ENCODE measurements at regions not wholly inside any gene's neighbourhood (a gene's known extent, or its start where the extent isn't known, plus 50 kb on each side); places are given as distances from the start of the nearest gene placed in this dataset.

DNA sequence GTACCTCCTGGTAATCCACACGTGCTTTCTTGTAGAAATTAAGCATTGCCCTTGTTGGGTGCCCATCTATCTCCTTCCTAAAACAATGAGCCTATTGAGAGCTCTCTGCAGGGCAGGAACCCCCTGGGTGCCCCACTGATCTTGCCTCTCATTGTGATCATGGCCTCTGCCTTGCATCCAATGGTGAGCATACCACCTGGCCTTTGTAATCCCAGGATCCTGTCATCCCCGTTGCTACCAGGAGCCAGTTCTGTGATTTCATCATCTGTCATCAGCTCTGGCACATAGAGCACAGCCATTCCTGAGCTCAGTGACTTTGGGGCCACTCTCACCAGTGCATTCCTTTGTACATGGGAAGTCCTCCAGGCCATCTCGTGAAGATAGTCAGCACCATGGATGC, 381.0 kb upstream of the ID2 start (continued):
- no peak for TF ChIP-seq ZNF585B (tag by site-specific recombination; IDR thresholded peaks at IDR 0.05)
- TF ChIP-seq, protein P1, sequence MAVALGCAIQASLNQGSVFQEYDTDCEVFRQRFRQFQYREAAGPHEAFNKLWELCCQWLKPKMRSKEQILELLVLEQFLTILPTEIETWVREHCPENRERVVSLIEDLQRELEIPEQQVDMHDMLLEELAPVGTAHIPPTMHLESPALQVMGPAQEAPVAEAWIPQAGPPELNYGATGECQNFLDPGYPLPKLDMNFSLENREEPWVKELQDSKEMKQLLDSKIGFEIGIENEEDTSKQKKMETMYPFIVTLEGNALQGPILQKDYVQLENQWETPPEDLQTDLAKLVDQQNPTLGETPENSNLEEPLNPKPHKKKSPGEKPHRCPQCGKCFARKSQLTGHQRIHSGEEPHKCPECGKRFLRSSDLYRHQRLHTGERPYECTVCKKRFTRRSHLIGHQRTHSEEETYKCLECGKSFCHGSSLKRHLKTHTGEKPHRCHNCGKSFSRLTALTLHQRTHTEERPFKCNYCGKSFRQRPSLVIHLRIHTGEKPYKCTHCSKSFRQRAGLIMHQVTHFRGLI (tag by site-specific recombination; IDR thresholded peaks at IDR 0.05): no peak
- no peak for TF ChIP-seq ZEB2 (tag by site-specific recombination; IDR thresholded peaks at IDR 0.05)
- no peak for TF ChIP-seq ZFP69B (tag by site-specific recombination; IDR thresholded peaks at IDR 0.05)
- no peak for TF ChIP-seq ZNF19 (tag by site-specific recombination; IDR thresholded peaks at IDR 0.05; ENCODE audit: low read depth)
- TF ChIP-seq, protein P2, sequence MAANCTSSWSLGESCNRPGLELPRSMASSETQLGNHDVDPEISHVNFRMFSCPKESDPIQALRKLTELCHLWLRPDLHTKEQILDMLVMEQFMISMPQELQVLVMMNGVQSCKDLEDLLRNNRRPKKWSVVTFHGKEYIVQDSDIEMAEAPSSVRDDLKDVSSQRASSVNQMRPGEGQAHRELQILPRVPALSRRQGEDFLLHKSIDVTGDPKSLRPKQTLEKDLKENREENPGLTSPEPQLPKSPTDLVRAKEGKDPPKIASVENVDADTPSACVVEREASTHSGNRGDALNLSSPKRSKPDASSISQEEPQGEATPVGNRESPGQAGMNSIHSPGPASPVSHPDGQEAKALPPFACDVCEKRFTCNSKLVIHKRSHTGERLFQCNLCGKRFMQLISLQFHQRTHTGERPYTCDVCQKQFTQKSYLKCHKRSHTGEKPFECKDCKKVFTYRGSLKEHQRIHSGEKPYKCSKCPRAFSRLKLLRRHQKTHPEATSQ (tag by site-specific recombination; IDR thresholded peaks at IDR 0.05): no peak
- TF ChIP-seq, protein P3, sequence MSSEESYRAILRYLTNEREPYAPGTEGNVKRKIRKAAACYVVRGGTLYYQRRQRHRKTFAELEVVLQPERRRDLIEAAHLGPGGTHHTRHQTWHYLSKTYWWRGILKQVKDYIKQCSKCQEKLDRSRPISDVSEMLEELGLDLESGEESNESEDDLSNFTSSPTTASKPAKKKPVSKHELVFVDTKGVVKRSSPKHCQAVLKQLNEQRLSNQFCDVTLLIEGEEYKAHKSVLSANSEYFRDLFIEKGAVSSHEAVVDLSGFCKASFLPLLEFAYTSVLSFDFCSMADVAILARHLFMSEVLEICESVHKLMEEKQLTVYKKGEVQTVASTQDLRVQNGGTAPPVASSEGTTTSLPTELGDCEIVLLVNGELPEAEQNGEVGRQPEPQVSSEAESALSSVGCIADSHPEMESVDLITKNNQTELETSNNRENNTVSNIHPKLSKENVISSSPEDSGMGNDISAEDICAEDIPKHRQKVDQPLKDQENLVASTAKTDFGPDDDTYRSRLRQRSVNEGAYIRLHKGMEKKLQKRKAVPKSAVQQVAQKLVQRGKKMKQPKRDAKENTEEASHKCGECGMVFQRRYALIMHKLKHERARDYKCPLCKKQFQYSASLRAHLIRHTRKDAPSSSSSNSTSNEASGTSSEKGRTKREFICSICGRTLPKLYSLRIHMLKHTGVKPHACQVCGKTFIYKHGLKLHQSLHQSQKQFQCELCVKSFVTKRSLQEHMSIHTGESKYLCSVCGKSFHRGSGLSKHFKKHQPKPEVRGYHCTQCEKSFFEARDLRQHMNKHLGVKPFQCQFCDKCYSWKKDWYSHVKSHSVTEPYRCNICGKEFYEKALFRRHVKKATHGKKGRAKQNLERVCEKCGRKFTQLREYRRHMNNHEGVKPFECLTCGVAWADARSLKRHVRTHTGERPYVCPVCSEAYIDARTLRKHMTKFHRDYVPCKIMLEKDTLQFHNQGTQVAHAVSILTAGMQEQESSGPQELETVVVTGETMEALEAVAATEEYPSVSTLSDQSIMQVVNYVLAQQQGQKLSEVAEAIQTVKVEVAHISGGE (tag by site-specific recombination; conservative IDR thresholded peaks at IDR 0.05; ENCODE audit: low read depth): no peak
- TF ChIP-seq, protein P4, sequence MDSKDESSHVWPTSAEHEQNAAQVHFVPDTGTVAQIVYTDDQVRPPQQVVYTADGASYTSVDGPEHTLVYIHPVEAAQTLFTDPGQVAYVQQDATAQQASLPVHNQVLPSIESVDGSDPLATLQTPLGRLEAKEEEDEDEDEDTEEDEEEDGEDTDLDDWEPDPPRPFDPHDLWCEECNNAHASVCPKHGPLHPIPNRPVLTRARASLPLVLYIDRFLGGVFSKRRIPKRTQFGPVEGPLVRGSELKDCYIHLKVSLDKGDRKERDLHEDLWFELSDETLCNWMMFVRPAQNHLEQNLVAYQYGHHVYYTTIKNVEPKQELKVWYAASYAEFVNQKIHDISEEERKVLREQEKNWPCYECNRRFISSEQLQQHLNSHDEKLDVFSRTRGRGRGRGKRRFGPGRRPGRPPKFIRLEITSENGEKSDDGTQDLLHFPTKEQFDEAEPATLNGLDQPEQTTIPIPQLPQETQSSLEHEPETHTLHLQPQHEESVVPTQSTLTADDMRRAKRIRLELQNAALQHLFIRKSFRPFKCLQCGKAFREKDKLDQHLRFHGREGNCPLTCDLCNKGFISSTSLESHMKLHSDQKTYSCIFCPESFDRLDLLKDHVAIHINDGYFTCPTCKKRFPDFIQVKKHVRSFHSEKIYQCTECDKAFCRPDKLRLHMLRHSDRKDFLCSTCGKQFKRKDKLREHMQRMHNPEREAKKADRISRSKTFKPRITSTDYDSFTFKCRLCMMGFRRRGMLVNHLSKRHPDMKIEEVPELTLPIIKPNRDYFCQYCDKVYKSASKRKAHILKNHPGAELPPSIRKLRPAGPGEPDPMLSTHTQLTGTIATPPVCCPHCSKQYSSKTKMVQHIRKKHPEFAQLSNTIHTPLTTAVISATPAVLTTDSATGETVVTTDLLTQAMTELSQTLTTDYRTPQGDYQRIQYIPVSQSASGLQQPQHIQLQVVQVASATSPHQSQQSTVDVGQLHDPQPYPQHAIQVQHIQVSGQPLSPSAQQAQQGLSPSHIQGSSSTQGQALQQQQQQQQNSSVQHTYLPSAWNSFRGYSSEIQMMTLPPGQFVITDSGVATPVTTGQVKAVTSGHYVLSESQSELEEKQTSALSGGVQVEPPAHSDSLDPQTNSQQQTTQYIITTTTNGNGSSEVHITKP (tag by site-specific recombination; IDR thresholded peaks at IDR 0.05): no peak
- TF ChIP-seq, protein P5, sequence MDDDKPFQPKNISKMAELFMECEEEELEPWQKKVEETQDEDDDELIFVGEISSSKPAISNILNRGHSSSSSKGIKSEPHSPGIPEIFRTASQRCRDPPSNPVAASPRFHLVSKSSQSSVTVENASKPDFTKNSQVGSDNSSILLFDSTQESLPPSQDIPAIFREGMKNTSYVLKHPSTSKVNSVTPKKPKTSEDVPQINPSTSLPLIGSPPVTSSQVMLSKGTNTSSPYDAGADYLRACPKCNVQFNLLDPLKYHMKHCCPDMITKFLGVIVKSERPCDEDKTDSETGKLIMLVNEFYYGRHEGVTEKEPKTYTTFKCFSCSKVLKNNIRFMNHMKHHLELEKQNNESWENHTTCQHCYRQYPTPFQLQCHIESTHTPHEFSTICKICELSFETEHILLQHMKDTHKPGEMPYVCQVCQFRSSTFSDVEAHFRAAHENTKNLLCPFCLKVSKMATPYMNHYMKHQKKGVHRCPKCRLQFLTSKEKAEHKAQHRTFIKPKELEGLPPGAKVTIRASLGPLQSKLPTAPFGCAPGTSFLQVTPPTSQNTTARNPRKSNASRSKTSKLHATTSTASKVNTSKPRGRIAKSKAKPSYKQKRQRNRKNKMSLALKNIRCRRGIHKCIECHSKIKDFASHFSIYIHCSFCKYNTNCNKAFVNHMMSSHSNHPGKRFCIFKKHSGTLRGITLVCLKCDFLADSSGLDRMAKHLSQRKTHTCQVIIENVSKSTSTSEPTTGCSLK (tag by site-specific recombination; IDR thresholded peaks at IDR 0.05): no peak

DNA sequence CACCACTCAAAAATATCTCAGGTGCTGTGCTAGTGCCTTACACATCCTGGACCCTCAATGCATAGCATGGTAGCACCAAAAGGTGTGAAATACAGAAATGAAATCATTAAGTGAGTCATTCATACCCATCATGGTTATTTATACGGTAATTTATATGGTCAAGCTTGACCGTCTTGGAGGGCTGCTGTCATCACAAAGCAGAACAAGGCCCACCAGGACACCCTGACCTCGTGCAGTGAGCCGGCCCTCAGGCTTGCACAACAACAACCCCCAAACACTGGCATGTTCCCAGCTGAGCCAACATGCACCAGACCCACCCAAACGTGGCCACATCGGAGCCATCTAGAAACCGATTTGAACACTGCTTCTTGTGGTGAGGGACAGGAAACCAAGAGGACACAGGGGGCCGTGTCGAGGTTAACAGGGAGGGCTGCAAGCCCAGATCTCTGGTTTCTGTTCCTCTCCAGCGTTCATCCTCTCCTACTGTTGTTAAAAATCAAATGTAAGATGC, 378.5 kb upstream of the ID2 start:
- ChIA-PET POLR2A (interaction anchor here (1.1 kb wide), 1 partner anchor 378 kb away, joined by 7 read pairs; the partner anchor contains the start of gene ID2), CTCF (no interaction called here)

More for the DNA sequence above, 378.5 kb upstream of the ID2 start:
- TF ChIP-seq OSR2 (tag by site-specific recombination; IDR thresholded peaks at IDR 0.05): no peak
- TF ChIP-seq ZXDB (tag by site-specific recombination; IDR thresholded peaks at IDR 0.05): no peak
- no peak for TF ChIP-seq ZNF174 (tag by site-specific recombination; IDR thresholded peaks at IDR 0.05)
- TF ChIP-seq, protein P3 (tag by site-specific recombination; conservative IDR thresholded peaks at IDR 0.05; ENCODE audit: low read depth): no peak
- TF ChIP-seq ZNF664 (tag by site-specific recombination; IDR thresholded peaks at IDR 0.05): no peak
- no peak for TF ChIP-seq PRDM1 (tag by site-specific recombination; IDR thresholded peaks at IDR 0.05)
- no peak for TF ChIP-seq ZSCAN30 (tag by site-specific recombination; IDR thresholded peaks at IDR 0.05)
- no peak for TF ChIP-seq GLI4 (tag by site-specific recombination; IDR thresholded peaks at IDR 0.05)
- TF ChIP-seq ZNF223 (tag by site-specific recombination; IDR thresholded peaks at IDR 0.05): no peak
- TF ChIP-seq ZNF169 (tag by site-specific recombination; IDR thresholded peaks at IDR 0.05): no peak
- TF ChIP-seq ZNF521 (tag by site-specific recombination; IDR thresholded peaks at IDR 0.05): no peak
- TF ChIP-seq ZNF777 (tag by site-specific recombination; IDR thresholded peaks at IDR 0.05; ENCODE audit: borderline replicate concordance): no peak
- TF ChIP-seq ZNF776 (tag by site-specific recombination; IDR thresholded peaks at IDR 0.05; ENCODE audit: borderline replicate concordance): no peak
- Histone ChIP-seq H3K36me3 (ENCODE audit: control insufficient read depth in 2 of 2, insufficient read depth in 1 of 2, low read length in 2 of 2) (no peaks in the 10 kb centered on the region), H3K4me1 (ENCODE audit: control insufficient read depth, insufficient read depth, low read length) (no peaks in the 10 kb centered on the region), H3K4me3 (ENCODE audit: low read depth, low read length) (no peak overlapping the region), H3K9me3 (ENCODE audit: control insufficient read depth, insufficient read depth, low read depth, low read length) (no peaks in the 10 kb centered on the region), H3K27ac (ENCODE audit: extremely low read depth, low read depth, low read length) (no peak overlapping the region)
